DOHH2 (cell line): ENCODE measurements at regions not wholly inside any gene's neighbourhood (a gene's known extent, or its start where the extent isn't known, plus 50 kb on each side); places are given as distances from the start of the nearest gene placed in this dataset.

Experiments used
- CTCF ChIP-seq: fragments of 200-600 bp; sonication (generic); IDR thresholded peaks from one replicate; pipeline ENCODE4 v1.5.1; 2014; ENCODE audit warnings: antibody characterized with exemption, mild to moderate bottlenecking, low read depth, low read length; ENCODE audit not compliant: poor library complexity, severe bottlenecking
- EZH2phosphoT487 ChIP-seq: fragments of 200-600 bp; sonication (generic); IDR thresholded peaks from 2 replicates; pipeline ENCODE4 v1.6.1; 2017; ENCODE audit warnings: borderline replicate concordance, mild to moderate bottlenecking, antibody characterized with exemption, low read length, moderate library complexity, mixed read lengths

- TF ChIP-seq CTCF (no peak), EZH2phosphoT487 (no peak)
These were observed 82.1 kb upstream of the TMCC3 start for GRCh38 chr12:94732367-94732990.
